ENCODE measurements at regions not wholly inside any gene's neighbourhood (a gene's known extent, or its start where the extent isn't known, plus 50 kb on each side); places are given as distances from the start of the nearest gene placed in this dataset.

- TF ChIP-seq TAF1 (IDR thresholded peaks at IDR 0.05; ENCODE audit: borderline replicate concordance, insufficient read depth, low read length), result no peak
- TF ChIP-seq SIN3A (IDR thresholded peaks at IDR 0.05; ENCODE audit: borderline replicate concordance, insufficient read depth, low read length), result no peak
- no peak for TF ChIP-seq REST (IDR thresholded peaks at IDR 0.05; ENCODE audit: insufficient read depth in 1 of 2, low read depth in 2 of 2, low read length in 2 of 2)
Measured at GRCh38 chr9:100880284-100880683, 148.2 kb upstream of the PLPPR1 start.
